ENCODE measurements at regions not wholly inside any gene's neighbourhood (a gene's known extent, or its start where the extent isn't known, plus 50 kb on each side); places are given as distances from the start of the nearest gene placed in this dataset.
A peak's percentile ranks its signal among the peaks of the same experiment; 100 is the strongest.

- no peak for DNase-seq
- Histone ChIP-seq H3K27me3 (replicated peaks in 1 of 7) (peaks cover 0 to 8% (median 0%) of the 10 kb centered on the region in 7 donors), H3K27ac (peak overlapping the region in 7 of 8 donors; percentile 60 to 84 (median 71)), H3K4me1 (peaks cover 3 to 35% (median 19%) of the 10 kb centered on the region in 6 donors), H3K9me3 (peaks cover 0 to 16% (median 2%) of the 10 kb centered on the region in 8 donors), H3K36me3 (no peaks in the 10 kb centered on the region), H3K4me3 (no peak overlapping the region)
- intact Hi-C loops (cut with DNase I; ENCODE audit: low total_unique reads), result no loop called here
- no peak for TF ChIP-seq POLR2AphosphoS5 (IDR thresholded peaks at IDR 0.05)
- no peak for TF ChIP-seq POLR2A (IDR thresholded peaks at IDR 0.05)
- no peak for TF ChIP-seq CTCF (IDR thresholded peaks at IDR 0.05 in 8 of 11, conservative IDR thresholded peaks at IDR 0.05 in 3 of 11)
- WGBS, 5 donors, result 63 to 79% (median 73%) methylated on average over 3 of the region's 3 CpGs
Measured at GRCh38 chr9:88872192-88872946, 118.9 kb upstream of the S1PR3 start.

GRCh38 chr9:88873635-88874034, 117.6 kb upstream of the S1PR3 start:
- Histone ChIP-seq H3K36me3 (no peaks in the 10 kb centered on the region), H3K27ac (peak overlapping the region in 5 of 8 donors; percentile 44 to 84 (median 68)), H3K4me1 (peaks cover 3 to 35% (median 19%) of the 10 kb centered on the region in 6 donors), H3K27me3 (replicated peaks in 1 of 7) (peaks cover 0 to 8% (median 0%) of the 10 kb centered on the region in 7 donors), H3K4me3 (no peak overlapping the region), H3K9me3 (peaks cover 0 to 9% (median 2%) of the 10 kb centered on the region in 8 donors)
- intact Hi-C loops (cut with DNase I; ENCODE audit: low total_unique reads), result no loop called here
- no peak for TF ChIP-seq POLR2A (IDR thresholded peaks at IDR 0.05)
- TF ChIP-seq POLR2AphosphoS5 (IDR thresholded peaks at IDR 0.05), result no peak
- TF ChIP-seq CTCF (IDR thresholded peaks at IDR 0.05 in 8 of 11, conservative IDR thresholded peaks at IDR 0.05 in 3 of 11), result no peak
- 68 to 84% (median 76%) methylated on average over 5 to 10 of the region's 10 CpGs for WGBS, 5 donors
- no peak for DNase-seq

GRCh38 chr9:88874391-88874790, 116.9 kb upstream of the S1PR3 start:
- DNase-seq, result no peak
- WGBS, 5 donors, result 59 to 69% (median 62%) methylated on average over 6 of the region's 6 CpGs
- peaks cover 0 to 8% (median 0%) of the 10 kb centered on the region in 7 donors for H3K27me3 ChIP-seq (replicated peaks in 1 of 7)
- peak overlapping the region in 4 of 8 donors; percentile 26 to 84 (median 62) for H3K27ac ChIP-seq
- intact Hi-C loops (cut with DNase I; ENCODE audit: low total_unique reads), result no loop called here
- TF ChIP-seq POLR2A (IDR thresholded peaks at IDR 0.05) (no peak), CTCF (IDR thresholded peaks at IDR 0.05 in 8 of 11, conservative IDR thresholded peaks at IDR 0.05 in 3 of 11) (no peak), POLR2AphosphoS5 (IDR thresholded peaks at IDR 0.05) (peak in 1 of 3 donors; percentile 31)
- peaks cover 3 to 35% (median 19%) of the 10 kb centered on the region in 6 donors for H3K4me1 ChIP-seq
- peaks cover 0 to 2% (median 0%) of the 10 kb centered on the region in 8 donors for H3K9me3 ChIP-seq
- H3K4me3 ChIP-seq, result no peak overlapping the region
- H3K36me3 ChIP-seq, result no peaks in the 10 kb centered on the region

- H3K9me3 ChIP-seq, result no peaks in the 10 kb centered on the region
- 63 to 81% (median 70%) methylated on average over 3 of the region's 3 CpGs for WGBS, 5 donors
- intact Hi-C loops (cut with DNase I; ENCODE audit: low total_unique reads), result no loop called here
- DNase-seq, result no peak
- H3K36me3 ChIP-seq, result no peaks in the 10 kb centered on the region
- H3K27me3 ChIP-seq (replicated peaks in 1 of 7), result peaks cover 0 to 8% (median 0%) of the 10 kb centered on the region in 7 donors
- H3K4me3 ChIP-seq, result no peak overlapping the region
- H3K4me1 ChIP-seq, result peaks cover 3 to 35% (median 19%) of the 10 kb centered on the region in 6 donors
- TF ChIP-seq POLR2A (IDR thresholded peaks at IDR 0.05) (no peak), CTCF (IDR thresholded peaks at IDR 0.05 in 8 of 11, conservative IDR thresholded peaks at IDR 0.05 in 3 of 11) (no peak), POLR2AphosphoS5 (IDR thresholded peaks at IDR 0.05) (no peak)
- peak overlapping the region in 5 of 8 donors; percentile 6 to 80 (median 23) for H3K27ac ChIP-seq
Measured at GRCh38 chr9:88875400-88876120, 115.7 kb upstream of the S1PR3 start.

Data from spleen (tissue), 11 donors.